ENCODE measurements at regions not wholly inside any gene's neighbourhood (a gene's known extent, or its start where the extent isn't known, plus 50 kb on each side); places are given as distances from the start of the nearest gene placed in this dataset.

DNA sequence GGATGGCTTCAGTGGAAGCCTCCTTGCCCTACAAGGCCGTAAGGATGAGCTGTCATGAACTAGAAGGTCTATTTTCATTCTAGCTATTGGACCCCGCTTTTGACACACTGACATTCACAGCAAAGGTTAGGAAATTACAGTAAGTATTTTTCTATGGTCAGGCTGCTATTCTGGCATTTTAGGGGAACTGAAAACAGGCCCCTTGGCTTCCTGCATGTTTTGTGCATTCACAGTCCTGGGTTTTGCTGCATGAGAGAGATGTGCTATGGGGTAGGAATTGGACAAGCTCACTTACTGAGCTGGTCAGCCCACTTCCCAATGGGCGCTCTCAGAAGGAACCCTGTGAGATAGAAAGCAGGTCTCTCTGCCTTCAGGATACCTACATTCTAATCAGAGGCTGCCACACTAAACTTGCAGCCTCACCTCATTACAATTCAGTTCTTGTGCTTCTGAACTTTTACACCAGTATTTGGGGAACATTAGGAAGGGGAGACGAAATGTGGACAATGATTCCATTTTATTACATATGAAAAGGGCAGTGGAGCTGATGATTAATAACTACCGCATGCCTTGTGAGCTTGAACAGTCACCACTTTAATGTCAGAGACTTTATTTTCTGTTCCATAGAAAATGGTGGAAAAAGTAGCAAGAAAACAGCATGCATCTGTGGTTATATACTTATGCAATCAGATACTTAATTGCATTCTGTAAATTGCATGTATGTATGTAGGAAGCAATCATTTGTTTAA is 86.6 kb upstream of the TAB2 start:
- H3K36me3 Mint-ChIP-seq (ENCODE audit: insufficient read depth): no peaks in the 10 kb centered on the region
- no peaks in the 10 kb centered on the region for H3K9me3 Mint-ChIP-seq
- H3K27me3 Mint-ChIP-seq: no peaks in the 10 kb centered on the region
- no peak overlapping the region for H3K27ac Mint-ChIP-seq
- ATAC-seq (replicated peaks) (no peak), DNase-seq (no peak)
- H3K4me1 Mint-ChIP-seq (ENCODE audit: low read depth in 2 of 2): peaks cover 21 to 25% of the 10 kb centered on the region in 2 donors
- H3K4me3 Mint-ChIP-seq: no peak overlapping the region

DNA sequence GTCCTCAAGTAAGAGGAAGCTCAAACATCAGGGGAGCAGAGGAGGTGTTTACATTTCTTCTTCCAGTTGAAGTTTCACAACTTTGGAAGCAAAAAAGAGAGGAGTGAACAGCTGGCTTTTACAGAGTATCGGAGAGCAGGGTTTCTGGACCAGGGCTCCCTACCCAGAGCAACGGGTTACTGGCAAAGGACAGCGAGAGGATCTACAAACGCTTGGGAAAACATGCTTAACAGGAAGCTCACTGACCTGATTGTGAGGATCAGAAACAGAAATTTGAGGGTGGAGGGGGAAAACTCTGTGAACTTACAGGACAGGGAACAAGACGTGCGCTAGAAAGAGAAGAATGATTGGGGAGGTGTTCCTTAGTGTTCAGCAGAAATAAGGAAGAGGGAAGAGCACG is 85.7 kb upstream of the TAB2 start:
- Mint-ChIP-seq H3K36me3 (ENCODE audit: insufficient read depth) (no peaks in the 10 kb centered on the region), H3K9me3 (no peaks in the 10 kb centered on the region), H3K27me3 (no peaks in the 10 kb centered on the region), H3K4me3 (peak overlapping the region in 1 of 2 donors; percentile 7), H3K27ac (peak overlapping the region in 1 of 2 donors; percentile 30), H3K4me1 (ENCODE audit: low read depth in 2 of 2) (peaks cover 21 to 25% of the 10 kb centered on the region in 2 donors)
- DNase-seq (no peak), ATAC-seq (replicated peaks) (no peak)

DNA sequence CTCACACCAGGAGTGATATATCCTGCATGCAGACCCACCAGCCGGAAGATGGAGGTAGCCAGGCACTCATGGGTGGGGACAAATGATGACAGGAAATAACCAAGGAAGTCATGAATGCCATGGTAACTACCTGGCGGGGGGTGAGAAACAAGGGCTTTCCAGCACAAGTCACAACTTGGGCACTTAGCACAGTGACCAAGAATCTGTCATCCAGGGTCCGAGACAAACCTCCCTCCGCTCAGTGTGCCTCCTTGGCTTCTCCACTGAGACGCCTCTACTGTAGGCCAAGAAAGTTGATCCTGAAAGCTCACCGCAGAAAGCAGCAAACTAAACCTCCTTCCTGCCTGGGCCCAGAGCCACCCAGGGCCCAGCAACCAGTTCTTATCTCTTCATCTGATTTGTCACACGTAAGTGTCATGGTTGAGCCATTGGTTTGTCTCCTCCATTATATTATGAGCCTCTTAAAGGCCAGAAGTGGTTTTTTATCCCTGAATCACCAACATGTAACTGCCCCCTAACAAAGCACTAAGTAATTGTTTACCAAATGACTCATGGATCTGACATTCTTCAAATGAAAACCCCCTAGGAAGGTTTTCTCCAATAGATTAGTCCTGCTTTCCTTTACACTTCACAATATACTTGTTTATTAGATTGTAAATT is 84.3 kb upstream of the TAB2 start:
- ATAC-seq (replicated peaks): peak; percentile 61
- no peak overlapping the region for H3K4me3 Mint-ChIP-seq
- H3K9me3 Mint-ChIP-seq: peaks cover 0 to 1% of the 10 kb centered on the region in 2 donors
- H3K36me3 Mint-ChIP-seq (ENCODE audit: insufficient read depth): no peaks in the 10 kb centered on the region
- no peaks in the 10 kb centered on the region for H3K27me3 Mint-ChIP-seq
- peaks cover 21 to 25% of the 10 kb centered on the region in 2 donors for H3K4me1 Mint-ChIP-seq (ENCODE audit: low read depth in 2 of 2)
- DNase-seq: peak in 1 of 3 experiments; percentile 16
- peak overlapping the region; percentile 72 to 79 for H3K27ac Mint-ChIP-seq

DNA sequence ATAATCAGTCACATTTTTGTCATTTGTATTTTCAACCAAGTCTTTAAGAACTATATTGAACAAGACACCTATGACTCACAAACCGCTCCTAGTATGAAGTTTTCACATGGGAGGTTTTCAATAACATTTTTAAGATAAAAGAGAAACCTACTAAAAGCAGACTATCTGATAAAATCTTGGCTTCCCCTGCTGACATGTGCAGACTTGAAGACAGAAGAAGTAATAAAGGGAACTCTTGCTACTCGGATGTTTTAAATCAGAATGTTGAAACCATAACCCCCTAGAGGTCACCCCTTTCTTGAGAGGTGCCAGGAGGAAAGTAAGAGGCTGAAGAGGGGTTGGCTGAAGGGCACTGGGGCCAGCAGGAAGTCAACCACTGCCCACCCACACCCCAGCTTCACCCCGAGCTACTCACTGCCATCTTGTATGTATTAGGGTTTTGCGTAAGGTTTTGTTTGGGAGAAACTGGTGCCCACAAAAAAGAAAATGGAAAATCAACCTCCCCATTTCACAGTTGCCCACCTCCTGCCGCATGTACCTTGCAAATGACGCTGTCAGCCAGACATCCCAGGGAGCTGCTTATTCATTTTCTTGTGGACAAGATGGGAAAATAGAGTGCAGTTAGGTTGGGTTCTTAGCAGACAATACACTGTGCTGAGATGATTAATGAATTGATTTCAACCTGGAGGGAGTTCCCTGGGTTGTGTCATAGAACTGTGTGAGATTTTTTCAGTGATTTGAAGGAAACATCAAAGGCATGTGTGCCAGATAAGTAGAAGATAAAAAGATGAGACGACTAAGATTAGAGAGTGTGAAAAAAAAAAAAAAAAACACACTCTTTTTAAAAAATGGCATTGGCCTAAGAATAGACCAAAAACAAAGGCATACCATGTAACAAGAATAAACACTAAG is 83.2 kb upstream of the TAB2 start:
- Mint-ChIP-seq H3K27me3 (no peaks in the 10 kb centered on the region), H3K4me3 (peak overlapping the region; percentile 31 to 45), H3K9me3 (peaks cover 0 to 9% of the 10 kb centered on the region in 2 donors), H3K4me1 (ENCODE audit: low read depth in 2 of 2) (peaks cover 21 to 27% of the 10 kb centered on the region in 2 donors), H3K36me3 (ENCODE audit: insufficient read depth) (no peaks in the 10 kb centered on the region), H3K27ac (peak overlapping the region; percentile 72 to 79)
- ATAC-seq (replicated peaks) (peak; percentile 73), DNase-seq (no peak)

DNA sequence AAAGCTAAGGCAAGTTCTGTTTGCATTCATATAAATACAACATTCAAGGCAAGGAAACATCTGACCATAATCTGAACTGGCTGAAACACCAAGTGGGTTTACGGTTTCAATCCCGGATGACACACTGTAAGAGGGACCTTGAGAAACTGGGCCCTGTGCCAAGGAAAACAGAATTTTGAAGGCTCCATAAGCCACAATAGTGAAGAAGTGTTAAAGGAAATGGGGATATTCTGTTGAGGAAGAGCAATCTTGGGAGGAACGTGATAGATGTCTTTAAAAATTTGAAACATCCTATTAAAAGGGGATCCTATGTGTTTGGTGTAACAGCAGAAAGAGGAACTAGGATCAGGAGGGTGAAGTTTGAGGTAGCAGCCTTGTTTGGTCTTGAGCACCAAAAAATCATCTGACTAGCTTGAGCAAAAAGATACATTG is 82.4 kb upstream of the TAB2 start:
- Mint-ChIP-seq H3K27ac (no peak overlapping the region), H3K4me1 (ENCODE audit: low read depth in 2 of 2) (peaks cover 21 to 27% of the 10 kb centered on the region in 2 donors), H3K9me3 (peaks cover under 1 to 9% of the 10 kb centered on the region in 2 donors), H3K4me3 (no peak overlapping the region), H3K36me3 (ENCODE audit: insufficient read depth) (no peaks in the 10 kb centered on the region), H3K27me3 (no peaks in the 10 kb centered on the region)
- DNase-seq (no peak), ATAC-seq (replicated peaks) (no peak)

- H3K4me3 Mint-ChIP-seq: no peak overlapping the region
- H3K27me3 Mint-ChIP-seq: no peaks in the 10 kb centered on the region
- peaks cover 19 to 27% of the 10 kb centered on the region in 2 donors for H3K4me1 Mint-ChIP-seq (ENCODE audit: low read depth in 2 of 2)
- H3K9me3 Mint-ChIP-seq: peaks cover 2 to 9% of the 10 kb centered on the region in 2 donors
- no peak for DNase-seq
- no peaks in the 10 kb centered on the region for H3K36me3 Mint-ChIP-seq (ENCODE audit: insufficient read depth)
- ATAC-seq (replicated peaks): no peak
- H3K27ac Mint-ChIP-seq: no peak overlapping the region
These were observed 80.9 kb upstream of the TAB2 start for GRCh38 chr6:149236589-149236988.

- ATAC-seq (replicated peaks): no peak
- Mint-ChIP-seq H3K4me1 (ENCODE audit: low read depth in 2 of 2) (peaks cover 16 to 22% of the 10 kb centered on the region in 2 donors), H3K9me3 (peaks cover 2 to 9% of the 10 kb centered on the region in 2 donors), H3K27me3 (no peaks in the 10 kb centered on the region), H3K4me3 (no peak overlapping the region), H3K27ac (no peak overlapping the region), H3K36me3 (ENCODE audit: insufficient read depth) (no peaks in the 10 kb centered on the region)
- DNase-seq: no peak
These were observed 80.0 kb upstream of the TAB2 start for GRCh38 chr6:149237464-149237863.

GRCh38 chr6:149239573-149240209 is 77.8 kb upstream of the TAB2 start:
- H3K36me3 Mint-ChIP-seq (ENCODE audit: insufficient read depth): no peaks in the 10 kb centered on the region
- H3K9me3 Mint-ChIP-seq: peaks cover 2 to 9% of the 10 kb centered on the region in 2 donors
- H3K27ac Mint-ChIP-seq: no peak overlapping the region
- no peak overlapping the region for H3K4me3 Mint-ChIP-seq
- H3K27me3 Mint-ChIP-seq: no peaks in the 10 kb centered on the region
- ATAC-seq (replicated peaks) (no peak), DNase-seq (no peak)
- peaks cover 0 to 6% of the 10 kb centered on the region in 2 donors for H3K4me1 Mint-ChIP-seq (ENCODE audit: low read depth in 2 of 2)

- no peaks in the 10 kb centered on the region for H3K27me3 Mint-ChIP-seq
- peaks cover 0 to 2% of the 10 kb centered on the region in 2 donors for H3K4me1 Mint-ChIP-seq (ENCODE audit: low read depth in 2 of 2)
- no peaks in the 10 kb centered on the region for H3K36me3 Mint-ChIP-seq (ENCODE audit: insufficient read depth)
- no peak for DNase-seq
- H3K9me3 Mint-ChIP-seq: peaks cover 2 to 9% of the 10 kb centered on the region in 2 donors
- no peak overlapping the region for H3K27ac Mint-ChIP-seq
- ATAC-seq (replicated peaks): no peak
- no peak overlapping the region for H3K4me3 Mint-ChIP-seq
These were observed 74.6 kb upstream of the TAB2 start for GRCh38 chr6:149242883-149243282.

DNA sequence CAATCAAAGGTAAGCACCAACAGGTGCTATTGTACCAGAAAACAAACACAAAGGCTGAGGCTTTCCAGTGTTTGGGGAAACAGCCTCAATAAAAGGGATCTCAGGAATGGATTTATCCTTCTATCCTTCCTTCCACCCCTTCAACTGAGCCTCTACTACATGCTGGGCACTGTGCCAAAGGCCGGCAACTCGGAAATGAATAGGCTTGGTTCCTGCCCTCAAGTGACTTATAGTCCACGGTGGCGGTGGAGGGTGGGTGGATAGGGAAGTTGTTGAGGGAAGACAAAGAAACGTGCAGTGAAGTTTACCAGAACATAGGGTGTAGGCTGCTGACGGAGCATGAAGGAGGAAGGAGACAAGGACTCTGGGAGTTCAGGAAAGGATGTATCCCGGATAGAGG is 73.4 kb upstream of the TAB2 start:
- no peak for DNase-seq
- Mint-ChIP-seq H3K27me3 (no peaks in the 10 kb centered on the region), H3K9me3 (peaks cover 0 to 2% of the 10 kb centered on the region in 2 donors), H3K4me3 (no peak overlapping the region), H3K36me3 (ENCODE audit: insufficient read depth) (no peaks in the 10 kb centered on the region), H3K4me1 (ENCODE audit: low read depth in 2 of 2) (peaks cover 2 to 7% of the 10 kb centered on the region in 2 donors), H3K27ac (no peak overlapping the region)
- ATAC-seq (replicated peaks): no peak

DNA sequence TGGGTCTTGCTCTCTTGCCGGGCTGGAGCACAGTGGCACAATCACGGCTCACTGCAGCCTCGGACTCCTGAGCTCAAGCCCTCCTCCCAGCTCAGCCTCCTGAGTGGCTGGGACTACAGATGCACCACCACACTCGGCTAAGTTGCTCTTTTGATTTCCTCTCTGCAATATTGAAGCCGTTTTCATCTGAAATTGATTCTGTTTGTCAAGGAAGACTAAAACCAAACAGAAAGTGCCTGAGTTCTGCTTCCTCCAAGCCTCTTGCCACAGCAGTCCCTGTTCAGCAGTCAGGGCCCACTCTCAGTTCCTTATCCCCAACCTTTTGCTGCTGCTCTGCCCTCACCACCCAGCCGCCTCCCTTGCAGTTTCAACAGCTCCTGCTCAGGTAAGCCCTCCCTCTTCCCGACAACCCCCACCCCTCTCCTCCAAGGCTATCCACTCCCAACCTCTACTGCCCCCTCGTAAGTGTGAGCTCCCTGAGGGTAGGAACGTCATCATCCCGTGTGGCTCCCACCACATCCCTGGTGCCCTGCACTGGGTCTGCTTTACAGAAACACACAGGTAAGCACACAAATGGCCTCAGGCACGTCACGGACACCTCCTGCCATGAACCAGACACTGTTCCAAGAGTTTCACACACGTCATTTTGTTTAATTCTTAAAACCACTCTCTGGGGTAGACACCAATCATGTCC is 70.7 kb upstream of the TAB2 start:
- no peak for DNase-seq
- H3K27me3 Mint-ChIP-seq: no peaks in the 10 kb centered on the region
- peak; percentile 37 for ATAC-seq (replicated peaks)
- H3K4me1 Mint-ChIP-seq (ENCODE audit: low read depth in 2 of 2): peaks cover 5 to 13% of the 10 kb centered on the region in 2 donors
- no peaks in the 10 kb centered on the region for H3K9me3 Mint-ChIP-seq
- H3K27ac Mint-ChIP-seq: peak overlapping the region in 1 of 2 donors; percentile 18
- no peaks in the 10 kb centered on the region for H3K36me3 Mint-ChIP-seq (ENCODE audit: insufficient read depth)
- H3K4me3 Mint-ChIP-seq: no peak overlapping the region

DNA sequence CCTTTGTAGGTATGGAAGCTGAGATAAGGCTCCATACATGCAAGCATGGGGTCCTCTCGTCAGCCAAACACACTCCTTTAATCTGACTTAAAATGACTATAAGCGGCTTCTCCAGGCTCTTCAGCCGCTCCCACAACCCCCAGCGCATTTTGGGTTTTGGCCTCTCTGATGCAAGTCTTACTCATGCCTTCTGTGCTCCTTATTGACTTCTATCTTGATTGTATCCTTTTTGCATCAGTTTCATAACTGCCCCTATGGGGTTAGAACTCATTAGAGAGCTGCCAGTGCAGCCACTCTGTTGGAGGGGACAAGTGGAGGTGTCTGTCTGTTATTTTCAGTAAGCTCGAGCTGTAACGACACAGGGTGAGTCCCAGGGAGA is 70.1 kb upstream of the TAB2 start:
- H3K9me3 Mint-ChIP-seq: no peaks in the 10 kb centered on the region
- no peaks in the 10 kb centered on the region for H3K36me3 Mint-ChIP-seq (ENCODE audit: insufficient read depth)
- H3K4me1 Mint-ChIP-seq (ENCODE audit: low read depth in 2 of 2): peaks cover 5 to 13% of the 10 kb centered on the region in 2 donors
- H3K4me3 Mint-ChIP-seq: no peak overlapping the region
- DNase-seq: no peak
- no peaks in the 10 kb centered on the region for H3K27me3 Mint-ChIP-seq
- ATAC-seq (replicated peaks): no peak
- peak overlapping the region in 1 of 2 donors; percentile 18 for H3K27ac Mint-ChIP-seq

Measured in effector memory CD8-positive, alpha-beta T cell (primary cell).